CD4-positive, CD25-positive, alpha-beta regulatory T cell (primary cell): ENCODE measurements at regions not wholly inside any gene's neighbourhood (a gene's known extent, or its start where the extent isn't known, plus 50 kb on each side); places are given as distances from the start of the nearest gene placed in this dataset.
A peak's percentile ranks its signal among the peaks of the same experiment; 100 is the strongest.
"Not testable (repeated sequence)": the region's sequence is repeated elsewhere in the genome, so short reads cannot be mapped to it uniquely, and the experiment has no call there.

ENCODE experiments used
- ATAC-seq, 2 donors: fragments of 150-1000 bp; cut with Tn5 transposase; one replicate each; pipeline ENCODE4 v1.10.0; 2021; ENCODE audit warnings: low read depth in 2 of 2, moderate number of reproducible peaks in 2 of 2, moderate library complexity in 1 of 2
- DNase-seq, 3 donors: peaks; one replicate each; pipeline versions ENCODE4 v3.0.0 to v3.0.0-alpha.2; 2012 to 2022; ENCODE audit warnings: mixed read lengths in 1 of 3
- H3K27ac ChIP-seq: one replicate; pipeline ENCODE4 v1.7.0; 2013; ENCODE audit warnings: mild to moderate bottlenecking, low read length; ENCODE audit not compliant: insufficient read depth, poor library complexity, severe bottlenecking
- H3K27me3 ChIP-seq: one replicate; pipeline ENCODE4 v1.7.0; 2013; ENCODE audit warnings: low read length; ENCODE audit not compliant: control insufficient read depth, insufficient read depth
- H3K36me3 ChIP-seq: one replicate; pipeline ENCODE4 v1.7.0; 2013; ENCODE audit warnings: mild to moderate bottlenecking, low read length, moderate library complexity; ENCODE audit not compliant: control insufficient read depth, insufficient read depth
- H3K4me1 ChIP-seq: 2 replicates; pipeline ENCODE4 v1.7.0; 2013; ENCODE audit warnings: mild to moderate bottlenecking, low read length; ENCODE audit not compliant: insufficient read depth, control insufficient read depth, poor library complexity, severe bottlenecking
- H3K4me3 ChIP-seq: one replicate; pipeline ENCODE4 v1.7.0; 2013; ENCODE audit warnings: low read depth, mild to moderate bottlenecking, low read length, moderate library complexity
- H3K9me3 ChIP-seq, 2 experiments: 1 replicate in 1 of 2; 2 replicates in 1 of 2; pipeline ENCODE4 v1.7.0; 2013; ENCODE audit warnings: low read length in 2 of 2, mild to moderate bottlenecking in 1 of 2, moderate library complexity in 1 of 2; ENCODE audit not compliant: control insufficient read depth in 2 of 2
- H3K27ac Mint-ChIP-seq, 3 donors: one replicate each; pipeline ENCODE4 v1.8.0; 2020 to 2022; ENCODE audit warnings: mild to moderate bottlenecking in 3 of 3, mixed read lengths in 3 of 3, moderate library complexity in 2 of 3
- H3K27me3 Mint-ChIP-seq: one replicate; pipeline ENCODE4 v1.8.0; 2022; ENCODE audit warnings: mild to moderate bottlenecking, mixed read lengths
- H3K36me3 Mint-ChIP-seq: one replicate; pipeline ENCODE4 v1.8.0; 2020; ENCODE audit warnings: mixed read lengths
- H3K4me1 Mint-ChIP-seq, 4 donors: one replicate each; pipeline ENCODE4 v1.8.0; 2020 to 2022; ENCODE audit warnings: mixed read lengths in 4 of 4, mild to moderate bottlenecking in 1 of 4
- H3K4me3 Mint-ChIP-seq, 4 donors: one replicate each; pipeline ENCODE4 v1.8.0; 2020 to 2022; ENCODE audit warnings: mild to moderate bottlenecking in 4 of 4, mixed read lengths in 4 of 4, moderate library complexity in 3 of 4
- H3K9me3 Mint-ChIP-seq, 7 donors: one replicate each; pipeline ENCODE4 v1.8.0; 2020 to 2022; ENCODE audit warnings: mixed read lengths in 7 of 7, mild to moderate bottlenecking in 3 of 7, moderate library complexity in 2 of 7

- not testable (repeated sequence) for H3K4me1 Mint-ChIP-seq, H3K27me3 Mint-ChIP-seq, H3K4me1 ChIP-seq, ATAC-seq, H3K27ac ChIP-seq, H3K36me3 Mint-ChIP-seq, H3K27me3 ChIP-seq, DNase-seq, H3K27ac Mint-ChIP-seq, H3K9me3 ChIP-seq, H3K4me3 ChIP-seq, H3K4me3 Mint-ChIP-seq, H3K36me3 ChIP-seq
- peaks cover 0 to 16% (median 6%) of the 10 kb centered on the region in 7 donors for H3K9me3 Mint-ChIP-seq
Measured at GRCh38 chr4:170881646-170882045, 791.9 kb upstream of the AADAT start.

DNA sequence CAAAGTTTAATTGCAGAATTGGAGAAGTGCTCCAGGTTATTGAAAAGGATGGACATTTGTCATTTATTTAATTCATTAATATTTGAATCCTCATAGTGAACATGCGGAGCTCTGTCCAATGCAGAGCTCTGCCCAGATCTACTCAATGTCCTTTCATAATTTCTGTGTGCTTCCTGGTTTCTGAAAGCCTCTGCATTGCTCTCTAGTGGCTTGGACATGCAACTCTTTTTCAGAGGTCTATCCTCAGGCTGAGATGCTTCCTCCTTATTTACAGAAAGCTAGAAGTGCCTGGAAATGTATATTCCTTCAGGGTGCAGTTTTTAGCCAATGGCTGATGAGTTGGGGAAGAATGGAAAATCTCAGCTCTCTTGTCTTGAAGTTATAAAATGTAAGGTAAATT lies 786.1 kb upstream of the AADAT start:
- no peaks in the 10 kb centered on the region for H3K27me3 Mint-ChIP-seq
- no peaks in the 10 kb centered on the region for H3K4me1 Mint-ChIP-seq
- Histone ChIP-seq H3K4me3 (no peak overlapping the region), H3K27ac (no peak overlapping the region), H3K36me3 (no peaks in the 10 kb centered on the region), H3K4me1 (no peaks in the 10 kb centered on the region), H3K27me3 (no peaks in the 10 kb centered on the region), H3K9me3 (peaks cover 0 to 7% of the 10 kb centered on the region in 2 experiments)
- H3K9me3 Mint-ChIP-seq = peaks cover 0 to 6% (median 2%) of the 10 kb centered on the region in 7 donors
- H3K4me3 Mint-ChIP-seq = no peak overlapping the region
- H3K36me3 Mint-ChIP-seq = no peaks in the 10 kb centered on the region
- no peak for ATAC-seq
- H3K27ac Mint-ChIP-seq = no peak overlapping the region
- no peak for DNase-seq

DNA sequence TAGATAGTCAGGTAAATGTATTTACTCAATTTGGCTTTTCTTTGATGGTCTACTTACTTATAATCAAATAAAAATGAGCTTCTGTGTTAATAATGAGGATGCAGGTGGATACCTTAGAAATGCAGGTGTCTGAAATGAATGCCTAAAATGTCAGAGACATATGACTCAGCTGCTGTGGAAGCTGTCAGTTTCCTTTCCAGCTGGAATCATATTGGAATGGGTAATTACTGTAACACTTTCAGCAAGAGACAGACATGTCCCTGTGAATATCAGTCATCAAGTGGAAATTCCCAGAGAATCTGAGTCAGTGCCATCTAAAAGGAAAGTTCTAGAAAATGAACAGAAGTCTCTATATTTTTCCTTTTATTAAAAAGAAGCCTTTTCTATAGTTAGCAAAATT lies 783.0 kb upstream of the AADAT start:
- Mint-ChIP-seq H3K4me1 (no peaks in the 10 kb centered on the region), H3K27ac (no peak overlapping the region), H3K36me3 (no peaks in the 10 kb centered on the region), H3K4me3 (no peak overlapping the region), H3K27me3 (no peaks in the 10 kb centered on the region), H3K9me3 (peaks cover 0 to 11% (median 5%) of the 10 kb centered on the region in 7 donors)
- no peak overlapping the region for H3K27ac ChIP-seq
- no peaks in the 10 kb centered on the region for H3K36me3 ChIP-seq
- no peak overlapping the region for H3K4me3 ChIP-seq
- no peaks in the 10 kb centered on the region for H3K27me3 ChIP-seq
- ATAC-seq = no peak
- no peaks in the 10 kb centered on the region for H3K4me1 ChIP-seq
- peaks cover 4 to 7% of the 10 kb centered on the region in 2 experiments for H3K9me3 ChIP-seq
- DNase-seq = no peak

GRCh38 chr4:170868170-170868569 lies 778.4 kb upstream of the AADAT start:
- no peaks in the 10 kb centered on the region for H3K4me1 ChIP-seq
- Mint-ChIP-seq H3K36me3 (no peaks in the 10 kb centered on the region), H3K9me3 (peaks cover 0 to 12% (median 6%) of the 10 kb centered on the region in 7 donors), H3K27ac (no peak overlapping the region), H3K4me3 (no peak overlapping the region), H3K4me1 (no peaks in the 10 kb centered on the region), H3K27me3 (no peaks in the 10 kb centered on the region)
- no peaks in the 10 kb centered on the region for H3K36me3 ChIP-seq
- no peak overlapping the region for H3K4me3 ChIP-seq
- no peak overlapping the region for H3K27ac ChIP-seq
- H3K27me3 ChIP-seq = no peaks in the 10 kb centered on the region
- peaks cover 3 to 4% of the 10 kb centered on the region in 2 experiments for H3K9me3 ChIP-seq
- DNase-seq (no peak), ATAC-seq (no peak)

- H3K27ac ChIP-seq = no peak overlapping the region
- Mint-ChIP-seq H3K27me3 (no peaks in the 10 kb centered on the region), H3K36me3 (no peaks in the 10 kb centered on the region), H3K4me3 (no peak overlapping the region), H3K27ac (no peak overlapping the region), H3K9me3 (peaks cover 0 to 21% (median 7%) of the 10 kb centered on the region in 7 donors), H3K4me1 (no peaks in the 10 kb centered on the region)
- no peaks in the 10 kb centered on the region for H3K4me1 ChIP-seq
- DNase-seq = no peak
- H3K4me3 ChIP-seq = no peak overlapping the region
- no peak for ATAC-seq
- H3K9me3 ChIP-seq = no peaks in the 10 kb centered on the region
- H3K27me3 ChIP-seq = no peaks in the 10 kb centered on the region
- no peaks in the 10 kb centered on the region for H3K36me3 ChIP-seq
Measured at GRCh38 chr4:170854097-170854496, 764.3 kb upstream of the AADAT start.

- H3K27me3 Mint-ChIP-seq = no peaks in the 10 kb centered on the region
- Histone ChIP-seq H3K9me3 (no peaks in the 10 kb centered on the region), H3K4me1 (no peaks in the 10 kb centered on the region), H3K36me3 (no peaks in the 10 kb centered on the region), H3K27me3 (no peaks in the 10 kb centered on the region), H3K4me3 (no peak overlapping the region), H3K27ac (no peak overlapping the region)
- no peak for ATAC-seq
- H3K27ac Mint-ChIP-seq = no peak overlapping the region
- DNase-seq = peak in 1 of 3 donors; percentile 3
- H3K36me3 Mint-ChIP-seq = no peaks in the 10 kb centered on the region
- peaks cover 0 to 21% (median 7%) of the 10 kb centered on the region in 7 donors for H3K9me3 Mint-ChIP-seq
- H3K4me3 Mint-ChIP-seq = no peak overlapping the region
- H3K4me1 Mint-ChIP-seq = no peaks in the 10 kb centered on the region
Measured at GRCh38 chr4:170853422-170854021, 763.8 kb upstream of the AADAT start.

DNA sequence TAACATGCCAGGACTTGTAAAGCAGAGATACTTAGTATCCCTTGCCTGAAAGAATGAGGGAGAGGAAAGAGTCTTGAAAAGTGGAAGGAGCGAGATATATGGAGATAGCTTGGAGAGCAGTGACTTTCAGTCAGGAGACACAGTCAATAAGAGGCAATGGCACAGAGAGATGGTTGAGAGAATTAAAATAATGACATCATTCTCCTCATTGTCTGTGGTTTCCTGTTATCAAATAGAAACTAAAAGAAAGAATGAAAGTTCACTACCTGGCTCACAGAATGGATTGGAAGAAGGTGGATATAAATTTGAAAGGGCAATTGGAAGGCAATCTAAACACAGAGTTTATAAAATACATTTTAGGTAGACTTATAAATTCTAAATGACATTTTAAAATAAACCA lies 760.2 kb upstream of the AADAT start:
- no peaks in the 10 kb centered on the region for H3K36me3 Mint-ChIP-seq
- no peak overlapping the region for H3K4me3 Mint-ChIP-seq
- Histone ChIP-seq H3K4me1 (no peaks in the 10 kb centered on the region), H3K27ac (no peak overlapping the region), H3K9me3 (no peaks in the 10 kb centered on the region), H3K4me3 (no peak overlapping the region), H3K27me3 (no peaks in the 10 kb centered on the region), H3K36me3 (no peaks in the 10 kb centered on the region)
- no peaks in the 10 kb centered on the region for H3K4me1 Mint-ChIP-seq
- no peaks in the 10 kb centered on the region for H3K27me3 Mint-ChIP-seq
- H3K27ac Mint-ChIP-seq = no peak overlapping the region
- DNase-seq (no peak), ATAC-seq (no peak)
- peaks cover 0 to 17% (median 13%) of the 10 kb centered on the region in 7 donors for H3K9me3 Mint-ChIP-seq

GRCh38 chr4:170827562-170828274 lies 738.0 kb upstream of the AADAT start:
- no peaks in the 10 kb centered on the region for H3K4me1 ChIP-seq
- H3K9me3 ChIP-seq = no peaks in the 10 kb centered on the region
- no peak for ATAC-seq
- Mint-ChIP-seq H3K27ac (no peak overlapping the region), H3K27me3 (no peaks in the 10 kb centered on the region), H3K9me3 (peaks cover 0 to 7% (median 4%) of the 10 kb centered on the region in 7 donors), H3K4me1 (no peaks in the 10 kb centered on the region), H3K4me3 (no peak overlapping the region), H3K36me3 (no peaks in the 10 kb centered on the region)
- no peak overlapping the region for H3K4me3 ChIP-seq
- no peaks in the 10 kb centered on the region for H3K36me3 ChIP-seq
- DNase-seq = no peak
- no peaks in the 10 kb centered on the region for H3K27me3 ChIP-seq
- H3K27ac ChIP-seq = no peak overlapping the region
